HG03025 (cell line): ENCODE measurements at regions not wholly inside any gene's neighbourhood (a gene's known extent, or its start where the extent isn't known, plus 50 kb on each side); places are given as distances from the start of the nearest gene placed in this dataset.
"Not testable (repeated sequence)": the region's sequence is repeated elsewhere in the genome, so short reads cannot be mapped to it uniquely, and the experiment has no call there.

Source experiments
- ATAC-seq: cut with Tn5 transposase; IDR thresholded peaks from one replicate; pipeline ENCODE4 v1.9.1; 2021; ENCODE audit warnings: mild to moderate bottlenecking, moderate library complexity; ENCODE audit not compliant: unreplicated experiment, low FRiP score

DNA sequence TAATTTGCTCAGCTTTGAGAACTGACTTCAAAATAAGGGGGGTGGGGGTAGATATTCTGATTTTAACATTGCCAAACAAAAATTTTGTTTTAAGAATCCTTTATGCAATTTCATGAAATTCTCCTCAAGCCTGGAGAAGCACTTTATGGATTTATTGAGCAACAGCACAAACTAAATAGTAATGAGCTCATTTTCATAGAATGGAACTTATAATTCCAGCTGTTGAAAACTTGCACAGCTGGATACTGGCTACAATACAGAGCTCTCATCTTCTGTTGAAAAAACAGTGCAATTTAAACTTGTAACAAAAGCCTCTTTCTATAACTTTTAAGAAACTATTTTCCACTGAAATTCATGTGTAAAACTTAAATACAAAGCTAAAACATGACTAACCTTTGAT is 137.6 kb upstream of the FN1 start:
- no peak for ATAC-seq

DNA sequence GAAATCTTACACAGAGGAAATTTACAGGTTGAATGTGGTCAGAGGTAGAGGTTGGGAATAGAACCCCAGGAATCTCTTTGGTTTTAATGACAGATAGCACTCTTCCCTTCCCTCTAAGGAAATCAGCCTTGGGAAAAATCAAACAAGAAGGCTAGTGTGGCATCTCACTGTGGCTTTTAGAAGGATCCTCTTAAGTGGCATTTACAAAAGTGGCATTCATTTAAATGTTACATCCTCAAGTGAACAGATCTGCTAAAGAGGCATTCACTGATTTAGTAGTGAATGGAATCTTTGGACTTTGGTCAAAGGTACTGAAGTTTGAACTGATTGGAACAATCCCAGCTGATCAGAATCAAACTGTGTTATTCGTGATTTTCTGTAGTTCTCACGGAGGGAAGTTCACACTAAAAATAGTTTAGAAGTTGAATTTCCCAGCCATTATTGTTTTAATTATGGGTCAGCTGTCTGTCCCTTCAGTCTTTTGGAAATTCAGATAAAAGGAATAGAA is 136.5 kb upstream of the FN1 start:
- ATAC-seq: no peak

- no peak for ATAC-seq
Measured at GRCh38 chr2:215571689-215572088, 135.8 kb upstream of the FN1 start.

DNA sequence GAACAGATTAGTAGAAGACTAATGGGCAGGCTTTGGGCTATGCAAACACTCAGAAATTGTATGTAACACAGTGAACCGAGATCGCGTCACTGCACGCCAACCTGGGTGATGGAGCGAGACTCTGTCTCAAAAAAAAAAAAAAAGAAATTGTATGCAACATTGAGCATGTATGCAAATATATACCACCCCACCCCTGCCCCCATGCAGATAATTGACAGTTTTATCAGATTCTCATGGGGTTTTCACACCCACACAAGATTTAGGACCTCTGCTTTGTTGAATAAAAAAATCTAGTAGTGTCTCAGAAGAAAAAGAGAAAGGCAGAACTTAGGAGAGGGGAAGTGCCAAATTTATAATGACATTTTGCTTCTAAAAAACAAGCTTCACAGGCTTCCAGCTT is 131.6 kb upstream of the FN1 start:
- no peak for ATAC-seq

- no peak for ATAC-seq
Measured at GRCh38 chr2:215565897-215566296, 130.0 kb upstream of the FN1 start.

- no peak for ATAC-seq
Measured at GRCh38 chr2:215557701-215558100, 121.8 kb upstream of the FN1 start.

GRCh38 chr2:215556979-215557378 is 121.1 kb upstream of the FN1 start:
- ATAC-seq: no peak

GRCh38 chr2:215554689-215555498 is 119.0 kb upstream of the FN1 start:
- no peak for ATAC-seq

GRCh38 chr2:215553946-215554345 is 118.1 kb upstream of the FN1 start:
- no peak for ATAC-seq

- no peak for ATAC-seq
Measured at GRCh38 chr2:215552144-215552580, 116.3 kb upstream of the FN1 start.

DNA sequence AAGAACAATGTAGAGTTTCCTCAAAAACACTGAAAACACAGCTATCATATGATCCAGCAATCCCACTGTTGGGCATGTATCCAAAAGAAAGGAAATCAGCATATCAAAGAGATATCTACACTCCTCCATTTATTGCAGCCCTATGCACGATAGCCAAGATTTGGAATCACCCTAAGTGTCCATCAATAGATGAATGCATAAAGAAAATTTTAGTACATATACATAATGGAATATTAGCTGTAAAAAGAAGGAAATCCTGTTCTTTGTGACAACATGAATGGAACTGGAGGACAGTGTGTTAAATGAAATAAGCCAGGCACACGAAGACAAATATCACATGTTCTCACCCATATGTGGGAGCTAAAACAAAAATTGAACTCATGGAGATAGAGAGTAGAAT is 114.5 kb upstream of the FN1 start:
- no peak for ATAC-seq

DNA sequence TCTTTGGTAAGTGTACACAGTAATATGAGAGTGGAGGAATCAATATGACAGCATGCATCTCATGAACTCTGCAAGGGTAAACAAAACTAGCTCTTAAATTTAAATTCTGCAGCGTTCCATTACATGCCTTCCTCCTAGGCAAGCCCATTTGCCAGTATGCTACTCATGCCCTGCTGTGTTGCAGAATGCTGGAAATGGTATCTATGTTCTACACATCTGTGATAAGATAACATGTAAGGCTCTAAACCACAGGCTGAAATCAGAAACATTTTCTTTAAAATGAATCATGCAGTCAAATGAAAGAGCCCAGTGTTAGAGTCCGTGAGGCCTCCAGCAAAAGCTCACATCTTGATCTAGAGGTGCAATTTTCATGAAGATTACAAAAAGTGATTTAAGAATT is 112.8 kb upstream of the FN1 start:
- no peak for ATAC-seq

DNA sequence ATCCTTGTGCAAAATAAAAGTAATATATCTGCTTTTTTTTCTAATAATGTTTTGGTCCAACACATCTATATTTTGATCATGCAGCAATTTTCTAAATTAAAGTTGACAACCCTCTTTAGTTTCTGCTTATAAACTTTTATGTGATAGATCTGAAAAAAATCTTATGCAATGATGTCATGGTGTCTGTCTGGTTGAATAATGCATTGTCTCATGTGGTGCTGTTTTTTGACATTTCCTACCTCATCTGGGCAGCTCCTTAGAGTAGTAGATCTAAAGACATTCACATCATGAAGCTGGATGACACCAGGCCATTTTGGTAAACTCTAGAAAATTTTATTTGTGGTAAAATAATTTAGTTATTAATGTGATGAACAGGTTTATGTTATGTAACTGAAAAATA is 106.8 kb upstream of the FN1 start:
- no peak for ATAC-seq

GRCh38 chr2:215540658-215541057 is 104.8 kb upstream of the FN1 start:
- no peak for ATAC-seq

DNA sequence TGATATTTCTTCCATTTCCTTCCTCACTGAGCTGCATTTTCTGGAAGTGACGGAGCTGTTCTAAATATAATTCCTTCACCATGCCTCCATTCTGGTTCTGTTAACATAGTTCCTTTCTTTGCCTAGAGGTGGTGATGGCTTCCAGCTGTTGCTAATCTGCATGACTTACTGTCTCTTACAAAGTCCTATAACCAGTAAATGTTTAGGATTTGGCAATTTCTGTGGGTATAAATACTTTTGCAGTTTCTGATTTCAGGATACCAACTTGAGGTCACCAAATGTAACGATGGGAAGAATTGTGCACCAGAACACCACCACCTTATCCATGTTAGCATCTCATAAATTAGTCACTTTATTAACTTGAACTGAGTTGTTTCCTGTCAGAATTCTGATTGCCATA is 101.7 kb upstream of the FN1 start:
- no peak for ATAC-seq

DNA sequence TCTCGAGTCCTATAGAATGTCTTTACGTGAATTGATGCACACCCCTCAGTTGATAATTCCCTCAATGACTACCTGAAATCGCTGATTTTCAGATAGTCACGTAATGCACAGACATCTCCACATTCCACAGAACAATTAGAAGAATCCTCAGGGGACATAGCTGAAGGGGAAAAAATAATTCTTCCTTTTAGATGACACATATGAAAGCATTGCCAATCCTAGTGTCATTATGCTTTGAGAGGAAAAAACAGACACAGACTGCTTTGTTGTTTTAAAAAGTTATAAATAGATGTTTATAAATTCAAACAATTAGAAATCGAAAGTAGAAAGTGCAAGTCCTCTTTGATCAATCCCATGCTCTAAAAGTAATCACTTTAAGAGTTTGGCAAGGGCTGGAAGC is 100.6 kb upstream of the FN1 start:
- ATAC-seq: no peak

DNA sequence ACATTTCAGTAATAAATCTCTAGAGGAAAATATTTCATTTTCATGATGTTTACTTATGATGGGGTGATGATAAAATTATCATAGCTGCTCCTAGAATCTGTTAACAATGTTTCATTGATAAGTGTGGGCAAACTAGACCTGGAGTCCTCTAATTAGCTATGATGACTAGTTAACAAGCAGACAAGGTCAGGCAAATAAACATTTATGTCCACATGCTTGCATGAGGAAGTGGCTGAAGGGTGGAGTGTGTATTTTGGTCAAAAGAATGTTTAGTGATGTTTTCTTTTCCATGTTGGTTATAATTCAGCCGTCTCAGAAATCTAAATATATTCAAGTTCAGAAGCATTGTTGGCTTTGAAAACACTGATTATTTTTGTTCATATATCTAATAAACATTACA is 99.9 kb upstream of the FN1 start:
- ATAC-seq: no peak

- no peak for ATAC-seq
Measured at GRCh38 chr2:215535125-215535668, 99.3 kb upstream of the FN1 start.

GRCh38 chr2:215533716-215534115 is 97.8 kb upstream of the FN1 start:
- not testable (repeated sequence) for ATAC-seq

DNA sequence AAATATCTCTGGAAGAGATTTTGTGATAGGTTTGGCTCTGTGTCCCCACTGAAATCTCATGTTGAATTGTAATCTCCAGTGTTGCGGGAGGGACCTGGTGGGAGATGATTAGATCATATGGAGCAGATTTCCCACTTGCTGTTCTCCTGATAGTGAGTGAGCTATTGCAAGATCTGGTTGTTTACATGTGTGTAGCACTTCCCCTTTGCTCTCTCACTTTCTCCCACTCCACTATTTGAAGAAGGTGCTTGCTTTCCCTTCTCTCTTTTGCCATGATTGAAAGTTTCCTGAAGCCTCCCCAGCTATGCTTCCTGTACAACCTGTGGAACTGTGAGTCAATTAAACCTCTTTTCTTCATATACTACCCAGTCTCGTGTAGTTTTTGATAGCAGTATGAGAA is 97.0 kb upstream of the FN1 start:
- no peak for ATAC-seq

- ATAC-seq: no peak
Measured at GRCh38 chr2:215531284-215531683, 95.4 kb upstream of the FN1 start.
